ENCODE measurements at regions not wholly inside any gene's neighbourhood (a gene's known extent, or its start where the extent isn't known, plus 50 kb on each side); places are given as distances from the start of the nearest gene placed in this dataset.

- Histone ChIP-seq H3K36me3 (no peaks in the 10 kb centered on the region), H3K27ac (replicated peaks in 1 of 4) (no peak overlapping the region), H3K4me1 (peaks cover 0 to 4% (median 0%) of the 10 kb centered on the region in 4 donors), H3K4me3 (no peak overlapping the region), H3K27me3 (no peaks in the 10 kb centered on the region), H3K9me3 (no peaks in the 10 kb centered on the region)
- 75% methylated on average over 2 of the region's 2 CpGs for WGBS
- TF ChIP-seq POLR2AphosphoS5 (IDR thresholded peaks at IDR 0.05) (no peak), CTCF (IDR thresholded peaks at IDR 0.05) (no peak), EP300 (IDR thresholded peaks at IDR 0.05) (no peak)
- intact Hi-C loops (cut with DNase I), result no loop called here
- DNase-seq (ENCODE audit: extremely low spot score), result no peak
Measured at GRCh38 chr1:81340239-81340638, 460.5 kb upstream of the ADGRL2 start.

GRCh38 chr1:81337226-81337625 lies 463.5 kb upstream of the ADGRL2 start:
- Histone ChIP-seq H3K36me3 (no peaks in the 10 kb centered on the region), H3K4me1 (peaks cover 0 to 4% (median 0%) of the 10 kb centered on the region in 4 donors), H3K9me3 (no peaks in the 10 kb centered on the region), H3K27ac (replicated peaks in 1 of 4) (no peak overlapping the region), H3K27me3 (no peaks in the 10 kb centered on the region), H3K4me3 (no peak overlapping the region)
- WGBS, result 98% methylated on average over 10 of the region's 10 CpGs
- TF ChIP-seq EP300 (IDR thresholded peaks at IDR 0.05) (no peak), CTCF (IDR thresholded peaks at IDR 0.05) (no peak), POLR2A (IDR thresholded peaks at IDR 0.05; ENCODE audit: low read depth) (no peak), POLR2AphosphoS5 (IDR thresholded peaks at IDR 0.05) (no peak)
- intact Hi-C loops (cut with DNase I), result no loop called here
- no peak for DNase-seq (ENCODE audit: extremely low spot score)

GRCh38 chr1:81335876-81336275 lies 464.9 kb upstream of the ADGRL2 start:
- no peaks in the 10 kb centered on the region for H3K9me3 ChIP-seq
- TF ChIP-seq EP300 (IDR thresholded peaks at IDR 0.05) (no peak), POLR2A (IDR thresholded peaks at IDR 0.05; ENCODE audit: low read depth) (no peak)
- H3K27me3 ChIP-seq, result no peaks in the 10 kb centered on the region
- H3K4me3 ChIP-seq, result no peak overlapping the region
- intact Hi-C loops (cut with DNase I), result no loop called here
- no peak overlapping the region for H3K27ac ChIP-seq (replicated peaks in 1 of 4)
- no peaks in the 10 kb centered on the region for H3K36me3 ChIP-seq
- no peak for DNase-seq (ENCODE audit: extremely low spot score)
- WGBS, result 74% methylated on average over 2 of the region's 2 CpGs
- H3K4me1 ChIP-seq, result no peaks in the 10 kb centered on the region

GRCh38 chr1:81330521-81330920 lies 470.2 kb upstream of the ADGRL2 start:
- Histone ChIP-seq H3K4me1 (no peaks in the 10 kb centered on the region), H3K27ac (replicated peaks in 1 of 4) (no peak overlapping the region), H3K36me3 (no peaks in the 10 kb centered on the region), H3K9me3 (no peaks in the 10 kb centered on the region), H3K27me3 (no peaks in the 10 kb centered on the region), H3K4me3 (no peak overlapping the region)
- TF ChIP-seq EP300 (IDR thresholded peaks at IDR 0.05) (no peak), POLR2A (IDR thresholded peaks at IDR 0.05; ENCODE audit: low read depth) (no peak), CTCF (IDR thresholded peaks at IDR 0.05) (no peak), POLR2AphosphoS5 (IDR thresholded peaks at IDR 0.05) (no peak)
- no peak for DNase-seq (ENCODE audit: extremely low spot score)
- intact Hi-C loops (cut with DNase I), result no loop called here
- 70% methylated on average over 2 of the region's 2 CpGs for WGBS

- no peak for DNase-seq (ENCODE audit: extremely low spot score)
- H3K27me3 ChIP-seq, result no peaks in the 10 kb centered on the region
- intact Hi-C loops (cut with DNase I), result no loop called here
- TF ChIP-seq POLR2AphosphoS5 (IDR thresholded peaks at IDR 0.05) (no peak), POLR2A (IDR thresholded peaks at IDR 0.05; ENCODE audit: low read depth) (no peak), CTCF (IDR thresholded peaks at IDR 0.05) (no peak), EP300 (IDR thresholded peaks at IDR 0.05) (no peak)
- H3K27ac ChIP-seq (replicated peaks in 1 of 4), result no peak overlapping the region
- no peaks in the 10 kb centered on the region for H3K4me1 ChIP-seq
- H3K36me3 ChIP-seq, result no peaks in the 10 kb centered on the region
- no peaks in the 10 kb centered on the region for H3K9me3 ChIP-seq
- H3K4me3 ChIP-seq, result no peak overlapping the region
Measured at GRCh38 chr1:81330111-81330510, 470.6 kb upstream of the ADGRL2 start.
